ENCODE measurements at regions not wholly inside any gene's neighbourhood (a gene's known extent, or its start where the extent isn't known, plus 50 kb on each side); places are given as distances from the start of the nearest gene placed in this dataset.
"Not testable (repeated sequence)": the region's sequence is repeated elsewhere in the genome, so short reads cannot be mapped to it uniquely, and the experiment has no call there.

DNA sequence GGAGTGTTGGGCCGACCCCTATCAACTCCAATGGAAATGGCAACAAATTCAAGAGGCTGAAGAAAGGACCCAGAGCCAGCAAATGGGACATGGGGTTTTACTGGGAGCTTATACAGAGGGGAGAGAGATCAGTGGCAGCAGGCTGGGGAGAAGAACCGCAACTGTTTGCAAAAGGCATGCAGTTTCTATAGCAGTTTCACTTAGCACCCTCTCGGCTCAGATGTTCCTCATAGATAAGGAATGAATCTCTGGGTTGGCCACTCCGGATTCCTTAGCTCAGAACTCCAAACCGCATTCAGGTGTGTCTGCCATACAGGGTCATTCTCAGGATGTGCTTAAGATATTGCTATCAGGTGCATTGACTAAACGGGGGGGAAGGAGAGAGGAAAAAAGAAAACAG is 71.1 kb upstream of the RPL38 start:
- no peak for FAIRE-seq
- TF ChIP-seq, protein P1, sequence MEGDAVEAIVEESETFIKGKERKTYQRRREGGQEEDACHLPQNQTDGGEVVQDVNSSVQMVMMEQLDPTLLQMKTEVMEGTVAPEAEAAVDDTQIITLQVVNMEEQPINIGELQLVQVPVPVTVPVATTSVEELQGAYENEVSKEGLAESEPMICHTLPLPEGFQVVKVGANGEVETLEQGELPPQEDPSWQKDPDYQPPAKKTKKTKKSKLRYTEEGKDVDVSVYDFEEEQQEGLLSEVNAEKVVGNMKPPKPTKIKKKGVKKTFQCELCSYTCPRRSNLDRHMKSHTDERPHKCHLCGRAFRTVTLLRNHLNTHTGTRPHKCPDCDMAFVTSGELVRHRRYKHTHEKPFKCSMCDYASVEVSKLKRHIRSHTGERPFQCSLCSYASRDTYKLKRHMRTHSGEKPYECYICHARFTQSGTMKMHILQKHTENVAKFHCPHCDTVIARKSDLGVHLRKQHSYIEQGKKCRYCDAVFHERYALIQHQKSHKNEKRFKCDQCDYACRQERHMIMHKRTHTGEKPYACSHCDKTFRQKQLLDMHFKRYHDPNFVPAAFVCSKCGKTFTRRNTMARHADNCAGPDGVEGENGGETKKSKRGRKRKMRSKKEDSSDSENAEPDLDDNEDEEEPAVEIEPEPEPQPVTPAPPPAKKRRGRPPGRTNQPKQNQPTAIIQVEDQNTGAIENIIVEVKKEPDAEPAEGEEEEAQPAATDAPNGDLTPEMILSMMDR (IDR thresholded peaks at IDR 0.05; ENCODE audit: insufficient read depth, missing control alignments): no peak
- DNase-seq (ENCODE audit: insufficient read length, low spot score): no peak

DNA sequence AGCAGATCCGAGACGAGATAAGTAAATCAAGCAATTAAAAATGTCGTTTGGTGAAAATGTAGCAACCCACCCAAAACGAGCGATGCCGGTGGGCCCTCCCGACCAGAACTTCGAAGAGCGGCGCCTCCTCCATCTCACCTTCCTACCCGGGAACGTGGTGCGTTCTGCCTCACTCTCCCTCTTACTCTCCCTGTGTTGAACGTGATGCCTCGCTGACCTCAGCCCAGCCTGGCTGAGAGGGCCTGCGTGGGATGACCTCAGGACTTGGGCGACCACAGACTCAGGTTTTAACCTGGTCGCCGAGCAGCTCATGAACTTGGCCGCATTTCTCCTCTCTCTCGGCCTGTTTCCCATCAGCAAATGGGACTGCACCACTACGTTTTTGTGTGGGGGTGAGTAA is 69.7 kb upstream of the RPL38 start:
- TF ChIP-seq, protein P1 (IDR thresholded peaks at IDR 0.05; ENCODE audit: insufficient read depth, missing control alignments): no peak
- FAIRE-seq: no peak
- DNase-seq (ENCODE audit: insufficient read length, low spot score): no peak

DNA sequence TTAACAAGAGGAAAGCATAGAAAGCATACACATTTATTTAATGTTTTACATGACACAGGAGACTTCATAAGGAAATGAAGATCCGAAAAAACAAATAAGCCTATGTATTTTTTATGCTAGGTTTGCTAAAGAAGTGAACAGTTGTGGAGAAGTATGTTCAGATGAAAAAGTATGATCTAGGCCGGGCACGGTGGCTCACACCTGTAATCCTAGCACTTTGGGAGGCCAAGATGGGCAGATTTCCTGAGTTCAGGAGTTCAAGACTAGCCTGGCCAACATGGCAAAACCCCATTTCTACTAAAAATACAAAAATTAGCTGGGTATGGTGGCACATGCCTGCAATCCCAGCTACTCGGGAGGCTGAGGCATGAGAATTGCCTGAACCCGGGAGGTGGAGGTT is 69.2 kb upstream of the RPL38 start:
- not testable (repeated sequence) for FAIRE-seq; DNase-seq (ENCODE audit: insufficient read length, low spot score)

DNA sequence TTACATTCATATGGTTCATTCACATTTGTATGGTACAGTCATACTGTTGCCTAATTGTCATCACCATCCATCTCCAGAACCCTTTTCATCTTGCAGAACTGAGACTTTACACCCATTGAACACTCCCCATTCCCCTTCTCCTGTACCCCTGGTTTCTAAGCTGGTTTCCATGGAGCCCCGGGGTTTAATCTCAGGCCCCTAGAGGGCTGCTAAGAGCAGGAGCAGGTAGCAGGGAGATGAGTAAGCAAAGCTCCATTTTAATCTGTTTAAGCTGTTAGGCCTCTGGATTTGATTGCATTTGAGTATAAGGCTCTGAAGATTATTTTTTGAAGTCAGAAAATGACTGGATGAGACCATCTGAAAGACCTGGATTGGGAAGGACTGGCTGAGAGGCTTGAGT is 68.5 kb upstream of the RPL38 start:
- DNase-seq (ENCODE audit: insufficient read length, low spot score): peak; percentile 47
- peak; percentile 96 for FAIRE-seq
- TF ChIP-seq, protein P1 (IDR thresholded peaks at IDR 0.05; ENCODE audit: insufficient read depth, missing control alignments): no peak

DNA sequence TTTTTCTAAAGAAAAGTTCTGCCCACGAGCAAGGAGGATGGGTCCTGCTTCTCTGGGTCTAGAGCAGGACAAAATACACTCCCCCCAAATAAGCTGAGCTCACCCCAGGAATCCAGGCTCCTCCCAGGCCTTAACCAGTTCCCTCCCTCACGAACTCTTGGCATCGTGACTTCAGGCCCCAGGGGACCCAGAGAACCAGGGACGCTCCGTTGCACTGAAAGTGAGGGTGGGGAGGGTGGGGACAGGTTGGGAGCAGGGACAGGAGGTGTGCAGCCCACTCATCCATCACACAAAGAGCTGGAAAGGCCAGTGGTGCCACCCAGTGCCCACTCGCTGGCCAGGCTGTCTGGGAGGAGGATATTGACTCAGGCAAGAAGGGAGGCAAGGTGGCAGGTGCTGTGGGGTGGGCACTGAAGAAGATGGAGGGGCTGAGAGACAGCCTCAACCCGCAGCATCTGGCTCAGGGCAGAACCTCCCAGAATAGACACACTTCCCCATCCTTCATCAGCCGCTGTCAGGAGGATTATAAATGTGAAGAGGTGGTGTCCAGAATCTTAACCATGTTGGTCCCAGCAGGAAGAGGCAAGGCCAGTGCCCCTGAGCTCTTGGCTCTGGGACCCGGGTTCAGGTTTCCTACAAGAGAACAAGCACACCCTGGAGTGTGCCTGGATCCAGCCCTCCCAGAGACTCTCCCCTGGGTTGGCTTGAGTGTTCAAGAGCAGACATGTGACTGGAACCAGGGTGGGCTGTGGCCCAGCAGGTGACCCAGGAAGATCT is 67.9 kb upstream of the RPL38 start:
- DNase-seq (ENCODE audit: insufficient read length, low spot score) (no peak), FAIRE-seq (no peak)
- TF ChIP-seq, protein P1 (IDR thresholded peaks at IDR 0.05; ENCODE audit: insufficient read depth, missing control alignments): peak; percentile 41

DNA sequence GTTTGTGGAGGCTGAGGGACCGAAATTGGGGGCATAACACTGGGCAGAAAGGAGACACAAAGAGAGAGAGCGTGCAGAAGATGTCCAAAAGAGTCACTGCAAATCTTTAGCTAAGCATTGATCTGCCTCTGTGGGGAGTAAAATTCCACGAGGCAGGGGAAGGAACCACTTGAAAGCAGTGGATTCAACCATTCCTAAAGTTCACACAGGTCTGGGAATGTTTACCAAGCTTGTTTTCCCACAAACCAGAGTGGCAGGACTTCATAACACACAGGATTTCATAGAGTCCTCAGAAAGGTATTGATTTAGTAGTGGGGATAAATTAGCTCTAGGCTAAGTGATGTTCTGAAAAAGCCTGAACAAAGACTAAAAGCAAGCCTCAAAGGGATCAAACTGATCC is 66.1 kb upstream of the RPL38 start:
- DNase-seq (ENCODE audit: insufficient read length, low spot score) (no peak), FAIRE-seq (peak; percentile 90)
- TF ChIP-seq, protein P1 (IDR thresholded peaks at IDR 0.05; ENCODE audit: insufficient read depth, missing control alignments): no peak

DNA sequence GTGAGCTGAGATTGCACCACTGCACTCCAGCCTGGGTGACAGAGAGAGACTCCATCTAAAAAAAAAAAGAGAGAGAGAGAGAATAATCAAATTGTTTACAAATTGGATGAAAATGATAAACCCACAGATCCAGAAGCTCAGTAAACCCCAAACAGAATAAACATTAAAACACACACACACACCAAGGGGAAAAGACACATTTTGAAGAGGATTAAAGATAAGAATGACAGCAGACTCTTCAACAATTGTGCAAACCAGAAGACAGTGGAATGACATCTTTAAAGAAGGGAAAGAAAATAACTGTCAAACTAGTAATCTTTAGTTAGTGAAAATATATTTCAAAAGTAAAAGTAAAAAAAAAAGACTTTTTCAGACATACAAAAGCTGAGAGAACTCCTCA is 64.4 kb upstream of the RPL38 start:
- TF ChIP-seq, protein P1 (IDR thresholded peaks at IDR 0.05; ENCODE audit: insufficient read depth, missing control alignments): no peak
- DNase-seq (ENCODE audit: insufficient read length, low spot score) (no peak), FAIRE-seq (no peak)
